ENCODE measurements at regions not wholly inside any gene's neighbourhood (a gene's known extent, or its start where the extent isn't known, plus 50 kb on each side); places are given as distances from the start of the nearest gene placed in this dataset.

GRCh38 chr4:126947536-126947935 is 685.2 kb upstream of the INTU start:
- TF ChIP-seq CTCF (IDR thresholded peaks at IDR 0.05 in 4 of 5, conservative IDR thresholded peaks at IDR 0.05 in 1 of 5): no peak
- no peak for TF ChIP-seq POLR2A (IDR thresholded peaks at IDR 0.05)
